GM04503 (cell line): ENCODE measurements at regions not wholly inside any gene's neighbourhood (a gene's known extent, or its start where the extent isn't known, plus 50 kb on each side); places are given as distances from the start of the nearest gene placed in this dataset.
"Not testable (repeated sequence)": the region's sequence is repeated elsewhere in the genome, so short reads cannot be mapped to it uniquely, and the experiment has no call there.

Experiments
- DNase-seq: peaks from one replicate; pipeline ENCODE4 v3.0.0-alpha.2; 2012; ENCODE audit warnings: low read depth

DNA sequence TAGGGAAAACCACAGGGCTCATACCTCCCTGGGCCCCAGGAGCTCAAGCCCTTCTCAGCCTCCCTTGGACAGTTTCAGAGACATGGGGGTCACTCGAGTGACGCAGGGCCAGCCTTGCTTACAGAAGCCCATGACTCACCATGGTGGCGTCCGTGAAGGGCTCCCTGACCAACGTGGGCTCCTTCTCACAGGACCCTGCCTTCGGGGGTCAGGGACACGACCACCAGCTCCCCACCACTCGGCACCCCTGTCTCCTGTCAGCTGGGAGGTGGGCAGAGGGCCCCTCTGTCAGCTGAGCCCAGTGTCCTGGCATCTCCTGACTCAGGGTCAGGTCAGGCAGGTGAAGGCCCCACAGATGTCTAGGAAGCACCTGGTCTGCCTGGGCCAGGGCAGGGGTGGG lies 126.3 kb upstream of the ANO1 start:
- no peak for DNase-seq

DNA sequence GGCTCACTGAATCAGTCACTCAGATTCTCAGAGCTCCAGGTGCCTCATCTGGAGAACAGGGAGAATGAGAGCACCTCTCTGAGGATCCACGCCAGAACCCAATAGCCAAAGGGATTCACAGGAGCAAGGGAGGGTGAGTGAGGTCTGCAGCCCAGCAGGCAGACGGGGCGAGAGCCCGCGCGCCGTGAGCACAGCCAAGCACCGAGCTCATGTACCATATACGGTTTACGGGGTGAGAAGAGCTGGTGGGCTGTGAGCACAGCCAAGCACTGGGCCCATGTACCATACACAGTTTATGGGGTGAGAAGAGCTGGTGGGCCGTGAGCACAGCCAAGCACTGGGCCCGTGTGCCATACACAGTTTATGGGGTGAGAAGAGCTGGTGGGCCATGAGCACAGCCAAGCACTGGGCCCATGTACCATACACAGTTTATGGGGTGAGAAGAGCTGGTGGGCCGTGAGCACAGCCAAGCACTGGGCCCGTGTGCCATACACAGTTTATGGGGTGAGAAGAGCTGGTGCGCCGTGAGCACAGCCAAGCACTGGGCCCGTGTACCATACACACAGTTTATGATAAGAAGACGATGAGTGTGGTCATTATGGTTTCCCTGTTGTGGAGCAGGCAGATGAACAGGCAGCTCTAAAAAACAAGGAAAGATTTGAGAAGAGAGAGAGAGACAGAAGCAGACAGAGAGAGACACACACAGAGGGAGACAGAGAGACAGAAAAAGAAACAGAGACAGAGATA lies 125.7 kb upstream of the ANO1 start:
- not testable (repeated sequence) for DNase-seq

DNA sequence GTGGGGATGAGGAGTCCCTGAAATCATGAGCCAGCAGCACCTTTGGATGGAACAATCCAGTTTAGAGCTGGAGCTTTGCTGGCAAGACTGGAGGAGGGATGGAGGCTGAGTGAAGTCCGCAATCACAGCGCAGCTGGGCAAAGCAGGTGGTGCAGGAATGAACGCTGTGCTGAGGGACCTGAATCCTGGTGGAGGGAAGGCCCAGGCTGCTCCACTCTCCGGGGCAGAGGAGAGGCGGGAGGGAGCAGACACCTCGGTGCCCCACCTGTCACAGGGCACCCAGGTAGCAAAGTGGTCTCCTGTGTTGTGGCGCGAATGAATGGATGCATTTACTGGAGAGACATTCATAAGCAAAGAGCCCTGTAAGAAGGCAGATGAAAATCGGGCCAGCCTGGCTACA lies 124.8 kb upstream of the ANO1 start:
- DNase-seq, result no peak

DNA sequence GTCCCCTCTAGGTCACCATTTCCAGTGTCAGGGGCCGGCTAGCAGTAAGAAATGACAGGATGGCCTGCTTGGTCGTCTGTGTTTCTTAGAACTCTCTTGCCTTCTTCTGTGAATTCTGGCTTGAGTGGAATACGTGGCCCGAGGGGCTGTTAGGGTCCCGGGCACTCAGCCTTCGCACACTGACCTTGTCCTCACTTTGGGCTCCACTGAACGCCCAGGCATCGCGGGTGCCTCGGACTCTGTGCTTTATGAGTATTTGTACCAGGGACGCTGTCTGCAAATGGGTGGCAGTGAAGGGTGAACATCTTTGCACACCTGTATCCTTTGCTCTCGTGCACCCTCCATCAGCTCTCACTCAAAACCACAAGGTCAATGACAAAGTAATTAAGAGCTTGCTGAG lies 123.4 kb upstream of the ANO1 start:
- no peak for DNase-seq

DNA sequence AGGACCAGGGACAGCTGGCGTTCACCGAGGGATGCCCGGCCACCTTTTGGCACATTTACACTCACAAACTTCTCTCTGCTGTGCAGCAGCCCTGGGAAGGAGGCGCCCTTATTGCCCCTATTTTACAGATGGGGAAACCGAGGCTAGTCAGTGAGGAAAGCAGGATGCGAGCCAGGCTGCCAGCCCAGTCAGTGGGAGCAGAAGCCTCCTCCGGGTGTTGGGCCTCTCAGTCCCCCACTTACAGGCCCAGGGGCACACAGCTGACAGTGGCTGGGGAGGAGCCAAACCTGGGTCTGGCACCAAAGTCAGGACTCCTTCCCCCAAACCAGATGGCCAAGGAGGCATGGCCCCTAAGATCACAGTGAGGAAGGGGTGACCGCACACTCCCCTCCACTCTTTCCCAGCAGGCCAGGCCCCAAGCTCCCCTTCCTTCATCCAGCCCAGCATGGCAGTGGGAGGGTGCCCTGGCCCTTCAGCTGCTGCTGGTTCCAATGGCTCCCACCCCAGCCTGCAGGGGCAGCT lies 121.4 kb upstream of the ANO1 start:
- DNase-seq, result no peak

DNA sequence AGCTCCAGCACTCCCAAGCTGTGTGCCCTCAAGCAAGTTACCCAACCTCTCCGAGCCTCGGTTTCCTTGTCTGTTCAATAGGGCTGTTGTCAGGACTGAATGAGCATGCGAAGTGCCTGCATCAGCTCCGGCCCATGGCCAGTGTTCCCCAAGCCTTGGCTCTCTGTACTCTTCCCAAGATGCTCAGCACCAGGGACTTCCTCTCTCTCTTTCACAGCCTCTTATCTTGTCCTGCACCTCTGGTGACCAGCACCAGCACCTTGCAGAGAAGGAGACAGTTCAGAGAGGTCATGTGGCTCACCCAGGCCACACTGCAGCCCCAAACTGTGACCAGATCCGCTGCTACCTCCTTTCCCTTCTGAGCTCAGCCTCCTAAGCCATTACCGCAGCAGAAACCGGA lies 120.3 kb upstream of the ANO1 start:
- DNase-seq, result no peak

DNA sequence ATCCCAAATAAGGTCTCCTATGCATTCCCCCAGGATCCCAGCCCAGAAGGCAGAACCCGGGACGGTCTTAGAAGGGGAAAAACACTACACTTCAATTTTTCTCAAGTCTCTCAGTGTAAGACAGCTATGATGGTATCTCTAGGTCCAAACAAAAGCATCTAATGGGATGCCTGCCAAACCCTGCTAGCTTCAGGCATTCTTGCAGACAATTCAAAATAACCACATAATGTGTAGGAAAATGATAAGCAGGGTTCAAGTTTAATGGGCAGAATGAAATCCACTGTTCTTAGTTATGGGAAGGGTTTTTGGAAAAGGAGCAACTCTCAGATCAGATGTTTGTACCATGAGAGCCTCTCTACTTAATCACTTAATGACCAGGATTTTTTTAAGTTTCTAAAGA lies 119.8 kb upstream of the ANO1 start:
- DNase-seq, result no peak

DNA sequence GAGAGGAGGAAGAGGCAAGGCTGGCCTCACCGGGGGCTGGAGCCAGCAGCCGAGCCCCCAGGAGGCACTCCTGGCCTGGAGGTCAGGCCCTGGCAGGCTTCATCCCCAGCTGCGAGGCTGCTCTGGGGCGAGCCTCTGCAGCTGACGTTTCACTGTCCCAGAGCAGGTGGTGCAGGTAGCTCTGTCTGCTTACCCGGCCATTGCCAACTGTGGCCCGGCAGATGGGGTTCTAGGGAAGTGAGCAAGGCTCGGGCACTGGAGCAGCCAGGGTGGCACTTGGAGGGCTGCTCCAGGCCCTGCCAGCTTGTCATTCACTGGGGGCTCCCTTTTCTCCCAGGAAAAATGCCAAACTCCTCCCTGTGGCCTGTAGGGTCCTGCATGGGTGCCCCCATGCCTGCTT lies 118.7 kb upstream of the ANO1 start:
- no peak for DNase-seq

DNA sequence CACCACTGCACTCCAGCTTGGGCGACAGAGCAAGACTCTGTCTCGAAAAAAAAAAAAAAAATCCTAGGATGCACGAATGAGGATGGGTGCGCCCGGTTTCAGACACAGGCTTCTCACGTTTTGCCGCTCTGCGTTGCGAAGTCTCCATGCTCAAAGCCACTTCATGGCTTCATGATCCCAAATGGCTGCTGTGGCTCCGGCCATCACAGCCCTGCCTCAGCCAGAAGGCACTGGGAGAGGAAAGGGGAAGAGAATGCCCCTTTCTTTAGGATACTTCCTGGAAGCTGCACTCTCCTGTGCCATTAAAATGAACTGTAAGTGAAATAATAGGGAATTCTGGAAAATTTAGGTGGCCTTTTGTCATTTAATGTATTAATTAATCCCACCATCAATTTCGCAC lies 116.4 kb upstream of the ANO1 start:
- no peak for DNase-seq

DNA sequence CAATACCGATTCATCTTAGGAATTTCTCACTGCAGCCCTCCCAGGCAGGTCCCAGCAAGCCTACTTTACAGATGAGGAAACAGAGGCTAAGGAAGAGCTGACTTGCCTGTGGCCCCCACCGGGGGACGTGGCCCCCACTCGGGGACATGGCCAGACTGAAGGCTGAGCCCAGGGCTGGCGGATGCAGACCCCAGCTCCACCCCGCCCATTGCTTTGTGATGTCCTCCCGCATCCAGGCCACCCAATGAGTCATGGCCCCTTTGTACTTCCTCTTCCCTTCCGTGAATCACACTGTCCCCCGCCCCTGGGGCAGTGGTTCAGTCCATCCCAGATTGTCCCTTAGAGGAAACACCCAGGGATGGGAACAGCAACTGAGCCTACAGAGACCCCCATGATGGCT lies 116.0 kb upstream of the ANO1 start:
- no peak for DNase-seq

DNA sequence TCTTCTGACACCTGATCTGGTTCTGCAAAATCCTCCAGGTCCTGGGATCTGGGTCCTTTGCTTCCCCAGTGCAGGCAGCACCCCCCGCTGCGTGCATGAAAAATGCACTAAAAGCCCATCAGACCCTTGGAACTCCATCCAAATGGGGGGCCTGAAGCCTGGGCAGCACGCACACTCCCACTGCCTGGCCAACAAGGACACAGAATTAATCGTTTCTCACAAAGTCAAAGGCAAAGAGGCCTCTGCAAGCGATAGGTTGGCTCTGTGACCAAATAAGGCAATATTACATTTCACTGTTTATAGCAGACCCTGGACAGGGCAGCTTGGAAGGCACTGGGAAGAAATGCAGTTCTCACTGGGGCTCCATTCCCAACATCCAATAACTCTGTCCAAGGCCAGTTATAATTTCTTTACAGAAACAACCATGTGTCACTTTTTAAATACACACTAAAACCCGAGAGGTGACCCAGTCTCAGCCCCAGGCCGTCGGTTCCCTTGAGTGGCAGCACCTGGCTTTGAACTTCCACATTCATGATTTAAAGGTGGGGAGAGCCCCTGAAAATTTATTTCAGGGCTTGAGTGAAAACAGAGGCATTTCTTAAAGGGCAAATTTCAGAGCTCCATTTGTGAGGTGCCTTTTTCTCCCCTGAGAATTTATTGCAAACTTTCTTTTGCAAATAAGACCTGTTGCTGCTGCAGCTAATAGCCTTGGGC lies 114.4 kb upstream of the ANO1 start:
- DNase-seq, result no peak

DNA sequence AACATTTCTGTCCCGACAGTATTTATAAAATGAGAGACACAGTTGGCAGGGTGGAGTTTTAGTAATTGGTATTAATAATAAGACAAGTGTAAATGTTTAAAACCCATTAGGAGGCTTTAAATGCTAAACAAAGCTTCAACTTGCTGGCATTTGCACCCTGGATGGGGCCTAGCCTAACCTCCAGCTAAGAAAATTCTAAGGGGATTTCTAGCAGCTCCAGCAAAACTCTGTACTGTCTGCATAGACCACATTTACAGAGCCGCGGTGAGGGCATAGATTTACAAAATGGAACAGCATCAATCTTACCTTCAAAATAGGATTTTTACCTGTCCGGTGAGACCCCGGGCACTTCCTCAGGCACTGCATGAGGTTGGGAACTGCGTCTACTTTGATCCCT lies 113.9 kb upstream of the ANO1 start:
- DNase-seq, result no peak

DNA sequence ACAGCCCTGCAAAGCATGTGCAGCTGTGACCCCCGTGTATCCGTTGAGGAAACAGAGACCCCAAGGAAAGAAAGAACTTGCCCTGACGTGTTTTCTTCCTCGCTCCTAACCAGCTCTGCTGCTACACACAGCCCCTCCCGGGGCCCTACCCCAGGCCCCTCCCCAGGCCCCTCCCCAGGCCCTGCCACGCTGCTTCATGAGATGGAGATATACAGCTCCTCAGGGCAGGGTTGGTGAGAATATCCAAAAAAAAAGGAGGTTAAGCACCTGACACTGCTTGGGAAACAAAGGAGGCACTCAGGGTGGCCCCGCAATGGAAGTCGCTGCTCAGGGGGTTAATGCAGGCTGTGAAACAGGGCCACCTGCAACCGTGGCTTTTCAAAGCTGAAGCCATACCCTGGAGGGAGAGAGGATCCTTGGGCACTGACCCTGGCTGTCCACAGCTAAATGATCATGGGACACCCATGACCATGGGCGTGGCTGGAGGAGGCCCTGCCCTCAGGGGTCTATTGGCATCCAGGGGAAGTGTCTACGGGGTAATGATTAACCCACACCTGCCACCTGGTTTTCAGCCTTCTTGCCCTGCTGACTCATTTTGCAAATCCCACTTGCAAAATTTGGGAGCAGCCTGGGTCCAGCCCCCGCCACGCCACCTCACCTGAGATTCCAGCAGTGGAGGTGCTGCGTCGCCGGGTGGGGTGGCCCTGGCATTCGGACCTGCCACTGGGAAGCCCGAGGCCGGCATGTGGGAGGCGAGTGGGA lies 112.1 kb upstream of the ANO1 start:
- DNase-seq, result no peak

DNA sequence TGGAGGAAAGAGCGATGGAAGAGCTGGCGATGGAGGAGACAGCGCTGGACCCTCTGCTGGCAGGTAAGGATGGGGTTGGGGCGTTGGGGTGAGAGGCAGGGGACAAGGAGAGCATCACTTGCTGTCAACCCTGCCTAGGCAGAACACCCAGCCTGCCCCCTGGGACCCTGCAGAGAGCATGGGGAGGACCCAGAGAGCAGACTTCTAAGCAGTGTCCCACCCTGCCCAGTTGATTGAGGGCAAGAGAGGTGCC lies 111.6 kb upstream of the ANO1 start:
- DNase-seq, result no peak

DNA sequence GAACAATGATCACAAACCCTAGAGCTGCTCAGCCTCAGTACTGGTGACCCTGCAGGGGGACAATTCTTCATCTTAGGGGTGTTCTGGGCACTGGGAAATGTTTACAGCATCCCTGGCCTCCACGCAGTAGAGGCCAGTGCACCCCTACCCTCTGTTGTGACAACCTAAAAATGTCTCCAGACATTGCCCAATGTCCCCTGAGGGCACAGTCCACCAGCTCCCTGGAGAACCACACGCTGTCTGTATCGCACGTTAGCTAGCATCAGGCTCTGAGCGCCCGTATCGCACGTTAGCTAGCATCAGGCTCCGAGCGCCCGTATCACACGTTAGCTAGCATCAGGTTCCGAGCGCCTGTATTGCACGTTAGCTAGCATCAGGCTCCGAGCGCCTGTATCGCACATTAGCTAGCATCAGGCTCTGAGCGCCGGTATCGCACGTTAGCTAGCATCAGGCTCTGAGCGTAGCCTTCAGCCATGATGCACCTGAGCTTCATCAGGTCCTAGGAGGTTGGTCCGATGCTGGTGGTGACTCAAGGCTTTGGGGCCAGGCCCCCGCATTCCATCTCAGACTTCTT lies 111.1 kb upstream of the ANO1 start:
- no peak for DNase-seq

DNA sequence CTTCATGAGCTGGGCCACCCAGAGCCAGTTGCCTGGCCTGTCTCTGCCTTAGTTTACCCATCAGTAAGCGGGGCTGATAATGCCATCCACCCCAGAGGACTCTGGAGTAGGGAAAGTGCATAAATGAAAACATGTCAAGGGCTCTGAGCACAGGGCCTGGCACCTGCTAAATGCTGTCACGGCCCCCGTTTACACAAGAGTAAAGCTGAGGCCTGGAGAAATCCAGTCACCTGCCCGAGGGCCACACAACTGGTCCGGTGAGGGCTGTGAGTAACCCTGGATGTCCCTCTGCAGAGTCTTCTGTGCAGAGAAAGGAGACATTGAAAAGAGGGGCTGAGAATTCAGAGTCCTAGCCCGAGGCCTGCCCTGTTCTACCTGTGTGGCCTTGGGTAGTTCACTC lies 110.6 kb upstream of the ANO1 start:
- no peak for DNase-seq

DNA sequence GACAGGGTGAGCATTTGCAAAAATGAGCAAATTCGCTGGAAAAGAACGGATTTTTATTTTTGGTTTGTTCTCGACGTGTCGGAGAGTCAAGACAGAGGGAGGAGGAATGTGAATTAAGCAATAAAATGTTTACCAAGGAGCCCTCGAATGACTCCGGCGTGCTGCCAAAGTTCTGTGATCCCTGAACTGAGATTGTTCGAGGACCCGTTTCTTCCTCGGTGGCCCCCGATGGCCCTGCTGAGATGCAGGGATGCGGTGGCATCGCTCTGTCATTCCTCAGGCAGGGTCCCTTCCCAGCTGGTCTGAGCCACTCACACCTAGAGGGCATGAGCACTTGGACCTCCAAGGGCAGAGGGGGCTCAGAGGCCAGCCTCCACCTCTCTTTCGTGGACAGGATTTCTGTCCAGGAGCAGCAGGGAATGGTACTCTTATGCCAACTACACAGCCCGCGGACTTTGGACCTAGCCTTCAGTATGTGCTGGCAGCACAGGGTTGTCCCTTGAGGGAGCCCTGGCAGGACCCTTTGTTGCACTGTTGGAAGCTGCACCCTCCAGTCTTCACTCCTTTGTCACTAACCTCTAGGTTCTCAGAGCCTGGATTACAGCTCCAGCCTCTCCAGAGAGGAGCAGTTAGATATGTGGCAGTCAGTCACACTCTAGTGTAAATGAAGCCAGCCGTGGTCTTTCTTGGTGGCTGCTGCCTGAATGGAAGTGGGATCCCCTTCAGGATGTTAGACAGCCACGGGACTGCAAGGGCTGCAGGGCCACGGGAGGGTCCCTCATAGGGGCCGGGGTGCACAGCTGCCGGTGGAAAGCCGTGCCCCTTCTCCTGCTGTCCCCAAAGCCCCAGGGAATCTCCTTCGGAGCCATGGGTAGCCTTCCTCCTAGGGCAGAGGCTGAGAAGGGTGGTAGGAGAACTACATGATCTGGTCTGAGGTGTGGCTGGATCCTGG lies 109.4 kb upstream of the ANO1 start:
- DNase-seq, result no peak

DNA sequence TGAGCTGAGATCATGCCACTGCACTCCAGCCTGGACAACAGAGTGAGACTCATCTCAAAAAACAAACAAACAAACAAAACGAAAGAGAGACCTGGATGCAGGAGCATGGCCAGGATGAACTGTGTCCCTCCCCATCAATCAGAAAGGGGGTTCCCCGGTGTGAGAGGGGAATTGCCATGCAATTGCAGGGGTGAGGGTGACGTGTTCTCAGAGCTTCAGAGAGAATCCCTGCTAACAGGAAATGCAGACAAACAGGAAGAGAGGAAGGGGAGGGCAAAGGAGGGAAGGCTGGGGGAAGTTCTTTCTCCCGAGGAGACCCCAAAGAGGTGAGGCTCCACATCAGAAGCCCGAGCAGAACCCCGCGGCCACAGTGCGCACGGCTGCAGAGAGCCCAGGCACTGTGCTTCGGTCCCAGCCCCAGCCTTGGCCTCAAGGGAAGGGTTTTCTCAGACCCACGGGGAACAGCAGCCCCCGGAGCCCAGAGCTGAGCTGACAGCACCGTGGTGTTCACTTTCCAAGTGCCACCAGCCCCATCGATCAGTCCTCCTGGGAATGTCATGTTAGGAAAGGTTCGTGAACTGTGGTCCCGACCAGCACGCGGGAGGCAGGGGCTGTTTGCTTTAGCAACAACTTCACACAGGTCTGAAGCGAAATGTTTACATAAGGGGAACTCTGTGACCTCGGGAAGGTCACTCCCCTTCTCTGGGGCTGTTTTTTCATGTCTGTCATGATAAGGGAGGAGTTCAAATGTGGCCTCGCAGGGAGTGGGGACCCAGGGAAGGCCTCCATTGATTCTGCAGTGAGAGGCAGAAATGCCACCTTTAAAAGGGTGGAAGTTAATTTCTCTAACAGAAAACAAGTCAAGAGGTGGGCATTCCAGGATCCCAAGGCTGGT lies 108.0 kb upstream of the ANO1 start:
- no peak for DNase-seq

DNA sequence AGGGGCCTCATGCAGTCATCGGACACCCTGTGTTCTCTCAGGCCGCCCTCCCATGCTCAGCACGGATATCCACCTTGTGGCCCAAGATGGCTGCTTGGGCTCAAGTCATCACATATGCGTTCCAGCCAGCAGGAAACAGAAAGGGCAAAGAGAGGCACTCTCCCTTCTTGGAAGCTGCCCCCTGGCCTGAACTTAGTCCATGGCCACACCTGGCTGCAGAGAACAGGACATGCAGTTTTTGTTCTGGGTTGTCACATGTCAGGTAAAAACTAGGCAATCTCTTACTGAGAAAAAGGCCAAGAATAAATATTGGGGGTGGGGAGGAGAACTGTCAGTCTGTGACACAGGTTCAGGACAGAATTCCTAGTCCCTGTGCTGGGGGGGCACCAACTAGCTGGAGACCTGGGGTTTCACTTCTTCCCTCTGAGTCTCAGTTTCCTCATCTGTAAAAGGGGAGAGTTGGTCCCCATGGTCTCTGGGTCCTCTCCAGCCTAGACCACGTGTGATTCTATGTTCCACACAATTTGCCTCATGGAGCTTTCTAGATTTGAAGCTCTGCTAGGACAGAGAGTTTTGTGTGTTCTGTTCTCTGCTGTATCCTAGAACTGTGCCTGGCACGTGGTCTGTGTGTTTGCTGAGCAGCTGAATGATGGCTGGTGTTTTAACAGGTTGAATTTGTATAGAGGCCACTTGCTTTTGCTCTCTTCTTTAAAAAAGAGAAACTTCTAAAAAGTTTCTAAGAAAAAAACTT lies 107.2 kb upstream of the ANO1 start:
- DNase-seq, result no peak

DNA sequence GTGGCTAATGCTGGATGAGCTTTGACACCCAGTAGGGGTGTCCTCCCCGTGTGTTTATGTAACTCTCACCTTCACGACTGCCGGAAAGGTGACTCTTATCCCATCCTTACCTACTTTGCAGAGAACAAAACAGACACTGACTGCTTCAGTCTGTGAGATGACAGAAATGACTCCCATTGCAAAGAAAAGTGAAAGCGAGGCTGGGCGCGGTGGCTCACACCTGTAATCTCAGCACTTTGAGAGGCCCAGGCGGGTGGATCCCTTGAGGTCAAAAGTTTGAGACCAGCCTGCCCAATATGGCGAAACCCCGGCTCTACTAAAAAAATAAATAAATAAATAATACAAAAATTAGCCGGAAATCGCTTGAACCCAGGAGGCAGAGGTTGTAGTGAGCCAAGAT lies 106.4 kb upstream of the ANO1 start:
- DNase-seq, result no peak
